Panc1 (cell line): ENCODE measurements at regions not wholly inside any gene's neighbourhood (a gene's known extent, or its start where the extent isn't known, plus 50 kb on each side); places are given as distances from the start of the nearest gene placed in this dataset.

Source experiments
- ATAC-seq: fragments of 200-7000 bp; cut with Tn5 transposase; 2 replicates; pipeline ENCODE4 v1.9.1; 2020; ENCODE audit warnings: mild to moderate bottlenecking, moderate library complexity
- BruUV-seq: library from RNA; stranded (reverse); fragments of 400-500 nt; replicated peaks from 2 replicates; lab custom pipeline; 2021; lab: Mats Ljungman, UMichigan
- CTCF ChIA-PET: fragments of 300-600 bp; sonication (Branson Sonifier 250); formaldehyde crosslinking; loops from one replicate; lab custom pipeline; 2022; ENCODE audit warnings: antibody characterized with exemption; lab: Charles Lee
- POLR2A ChIA-PET: fragments of 300-600 bp; sonication (Branson Sonifier 250); formaldehyde crosslinking; loops from one replicate; lab custom pipeline; 2022; ENCODE audit warnings: antibody characterized with exemption; lab: Charles Lee
- DNase-seq: peaks from one replicate; pipeline ENCODE4 v3.0.0-alpha.2; 2010; ENCODE audit warnings: low read depth, low spot score
- H3K27ac ChIP-seq: 2 replicates; pipeline ENCODE4 v1.5.1; 2011; ENCODE audit warnings: mild to moderate bottlenecking, low read length, inconsistent platforms
- H3K27me3 ChIP-seq: fragments of 200-500 bp; sonication (Bioruptor generic); 2 replicates; pipeline ENCODE4 v1.6.0; 2014; ENCODE audit warnings: low read length, inconsistent platforms; ENCODE audit not compliant: control insufficient read depth, insufficient read depth
- H3K36me3 ChIP-seq: fragments of 200-500 bp; sonication (Bioruptor generic); 2 replicates; pipeline ENCODE4 v1.5.1; 2014; ENCODE audit warnings: inconsistent platforms, mild to moderate bottlenecking, low read length, moderate library complexity; ENCODE audit not compliant: control insufficient read depth, insufficient read depth
- H3K4me1 ChIP-seq: 2 replicates; pipeline ENCODE4 v1.5.1; 2011; ENCODE audit warnings: inconsistent platforms, mild to moderate bottlenecking, low read length, moderate library complexity; ENCODE audit not compliant: control insufficient read depth, insufficient read depth
- H3K4me3 ChIP-seq, 2 experiments: 2 replicates each; pipeline ENCODE4 v1.5.1; 2011 to 2012; ENCODE audit warnings: low read depth in 2 of 2, low read length in 2 of 2, mild to moderate bottlenecking in 2 of 2, inconsistent platforms in 1 of 2, moderate library complexity in 1 of 2
- H3K9me3 ChIP-seq: fragments of 200-500 bp; sonication (Bioruptor generic); 2 replicates; pipeline ENCODE4 v1.5.1; 2014; ENCODE audit warnings: low read depth, mild to moderate bottlenecking, inconsistent platforms, low read length, moderate library complexity; ENCODE audit not compliant: control insufficient read depth, insufficient read depth
- POLR2AphosphoS5 ChIP-seq: IDR thresholded peaks from 2 replicates; pipeline ENCODE4 v1.6.1; 2012; ENCODE audit warnings: mild to moderate bottlenecking, low read depth, low read length, moderate library complexity
- SIN3A ChIP-seq: IDR thresholded peaks from 2 replicates; pipeline ENCODE4 v1.6.1; 2012; ENCODE audit warnings: low read depth, mild to moderate bottlenecking, low read length, moderate library complexity, borderline replicate concordance; ENCODE audit not compliant: insufficient read depth
- TCF7L2 ChIP-seq: IDR thresholded peaks from 2 replicates; pipeline ENCODE4 v1.6.1; 2011; ENCODE audit warnings: mild to moderate bottlenecking, low read depth, low read length, inconsistent platforms
- in situ Hi-C: cut with HindIII; loops from 2 replicates; pipeline ENCODE4 v1.10.0; 2016; ENCODE audit warnings: low sequenced_read_pairs, low pct_unique_long_range_greater_than_20kb
- intact Hi-C: fragments of 100-400 bp; cut with micrococcal nuclease; formaldehyde crosslinking; loops from one replicate; pipeline ENCODE4 v1.10.0; 2022; ENCODE audit not compliant: unreplicated experiment
- TF ChIP-seq, protein P1 (sequence below), 2 experiments: IDR thresholded peaks; 2 replicates each; pipeline ENCODE4 v1.6.1; 2011 to 2012; ENCODE audit warnings: low read depth in 2 of 2, control low read depth in 1 of 2, low read length in 1 of 2, mild to moderate bottlenecking in 1 of 2, moderate library complexity in 1 of 2; ENCODE audit not compliant: insufficient read depth in 1 of 2
- TF ChIP-seq, protein P2 (sequence below): fragments of 450-650 bp; IDR thresholded peaks from 2 replicates; pipeline ENCODE4 v1.5.1; 2017; ENCODE audit warnings: mild to moderate bottlenecking

DNA sequence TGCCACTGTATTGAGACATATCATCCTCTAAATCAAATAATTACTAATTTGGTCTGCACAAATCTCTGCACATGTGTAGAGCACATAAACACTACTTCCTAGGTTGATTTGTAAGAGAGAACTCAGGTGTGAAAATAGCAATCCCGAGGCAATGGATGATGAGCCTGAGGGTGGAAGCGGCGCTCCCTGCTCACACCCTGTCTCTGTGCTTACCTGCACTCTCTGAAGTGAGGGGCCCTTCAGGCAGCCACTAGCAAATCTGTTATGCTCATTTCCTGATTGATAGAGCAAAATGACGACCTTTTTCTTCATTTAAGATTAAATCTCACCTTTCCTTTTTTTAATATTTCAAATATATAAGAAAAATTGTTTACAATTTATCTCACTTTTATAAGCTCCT lies 1995.7 kb upstream of the AGA start:
- CTCF ChIA-PET, result no interaction called here
- Histone ChIP-seq H3K4me1 (no peaks in the 10 kb centered on the region), H3K9me3 (no peaks in the 10 kb centered on the region), H3K27ac (no peak overlapping the region), H3K27me3 (no peaks in the 10 kb centered on the region), H3K4me3 (no peak overlapping the region), H3K36me3 (no peaks in the 10 kb centered on the region)
- no peak for TF ChIP-seq POLR2AphosphoS5
- TF ChIP-seq, protein P1, sequence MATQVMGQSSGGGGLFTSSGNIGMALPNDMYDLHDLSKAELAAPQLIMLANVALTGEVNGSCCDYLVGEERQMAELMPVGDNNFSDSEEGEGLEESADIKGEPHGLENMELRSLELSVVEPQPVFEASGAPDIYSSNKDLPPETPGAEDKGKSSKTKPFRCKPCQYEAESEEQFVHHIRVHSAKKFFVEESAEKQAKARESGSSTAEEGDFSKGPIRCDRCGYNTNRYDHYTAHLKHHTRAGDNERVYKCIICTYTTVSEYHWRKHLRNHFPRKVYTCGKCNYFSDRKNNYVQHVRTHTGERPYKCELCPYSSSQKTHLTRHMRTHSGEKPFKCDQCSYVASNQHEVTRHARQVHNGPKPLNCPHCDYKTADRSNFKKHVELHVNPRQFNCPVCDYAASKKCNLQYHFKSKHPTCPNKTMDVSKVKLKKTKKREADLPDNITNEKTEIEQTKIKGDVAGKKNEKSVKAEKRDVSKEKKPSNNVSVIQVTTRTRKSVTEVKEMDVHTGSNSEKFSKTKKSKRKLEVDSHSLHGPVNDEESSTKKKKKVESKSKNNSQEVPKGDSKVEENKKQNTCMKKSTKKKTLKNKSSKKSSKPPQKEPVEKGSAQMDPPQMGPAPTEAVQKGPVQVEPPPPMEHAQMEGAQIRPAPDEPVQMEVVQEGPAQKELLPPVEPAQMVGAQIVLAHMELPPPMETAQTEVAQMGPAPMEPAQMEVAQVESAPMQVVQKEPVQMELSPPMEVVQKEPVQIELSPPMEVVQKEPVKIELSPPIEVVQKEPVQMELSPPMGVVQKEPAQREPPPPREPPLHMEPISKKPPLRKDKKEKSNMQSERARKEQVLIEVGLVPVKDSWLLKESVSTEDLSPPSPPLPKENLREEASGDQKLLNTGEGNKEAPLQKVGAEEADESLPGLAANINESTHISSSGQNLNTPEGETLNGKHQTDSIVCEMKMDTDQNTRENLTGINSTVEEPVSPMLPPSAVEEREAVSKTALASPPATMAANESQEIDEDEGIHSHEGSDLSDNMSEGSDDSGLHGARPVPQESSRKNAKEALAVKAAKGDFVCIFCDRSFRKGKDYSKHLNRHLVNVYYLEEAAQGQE (IDR thresholded peaks at IDR 0.05; ENCODE audit: insufficient read depth in 1 of 2, low read depth in 2 of 2, low read length in 1 of 2), result no peak
- TF ChIP-seq, protein P2, sequence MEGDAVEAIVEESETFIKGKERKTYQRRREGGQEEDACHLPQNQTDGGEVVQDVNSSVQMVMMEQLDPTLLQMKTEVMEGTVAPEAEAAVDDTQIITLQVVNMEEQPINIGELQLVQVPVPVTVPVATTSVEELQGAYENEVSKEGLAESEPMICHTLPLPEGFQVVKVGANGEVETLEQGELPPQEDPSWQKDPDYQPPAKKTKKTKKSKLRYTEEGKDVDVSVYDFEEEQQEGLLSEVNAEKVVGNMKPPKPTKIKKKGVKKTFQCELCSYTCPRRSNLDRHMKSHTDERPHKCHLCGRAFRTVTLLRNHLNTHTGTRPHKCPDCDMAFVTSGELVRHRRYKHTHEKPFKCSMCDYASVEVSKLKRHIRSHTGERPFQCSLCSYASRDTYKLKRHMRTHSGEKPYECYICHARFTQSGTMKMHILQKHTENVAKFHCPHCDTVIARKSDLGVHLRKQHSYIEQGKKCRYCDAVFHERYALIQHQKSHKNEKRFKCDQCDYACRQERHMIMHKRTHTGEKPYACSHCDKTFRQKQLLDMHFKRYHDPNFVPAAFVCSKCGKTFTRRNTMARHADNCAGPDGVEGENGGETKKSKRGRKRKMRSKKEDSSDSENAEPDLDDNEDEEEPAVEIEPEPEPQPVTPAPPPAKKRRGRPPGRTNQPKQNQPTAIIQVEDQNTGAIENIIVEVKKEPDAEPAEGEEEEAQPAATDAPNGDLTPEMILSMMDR, result no peak
- ATAC-seq, result no peak
- no peak for DNase-seq
- no TSS peak for BruUV-seq
- intact Hi-C loops (no loop called here), in situ Hi-C loops (no loop called here)
- POLR2A ChIA-PET, result no interaction called here

DNA sequence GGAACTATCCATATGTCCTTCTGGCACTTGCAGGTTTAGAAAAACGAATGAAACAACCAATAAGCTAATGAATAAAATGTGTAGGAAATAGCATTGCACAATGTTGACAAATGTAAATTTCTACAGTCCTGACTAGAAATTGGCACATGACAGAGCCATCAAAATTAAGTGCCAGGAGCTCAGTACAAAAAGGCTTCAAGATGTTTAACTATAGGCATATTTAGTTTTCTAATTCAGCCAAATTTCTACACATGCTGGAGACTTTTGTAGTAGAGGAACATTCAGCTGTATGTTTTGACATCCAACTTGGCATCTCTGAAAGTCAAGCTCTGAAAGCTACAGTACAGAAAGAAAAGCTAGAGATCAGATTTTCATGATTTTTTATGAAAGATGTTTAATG lies 1999.4 kb upstream of the AGA start:
- no peak overlapping the region for H3K4me3 ChIP-seq
- POLR2A ChIA-PET, result no interaction called here
- BruUV-seq, result no TSS peak
- no peak for ATAC-seq
- H3K27me3 ChIP-seq, result no peaks in the 10 kb centered on the region
- CTCF ChIA-PET, result no interaction called here
- in situ Hi-C loops (no loop called here), intact Hi-C loops (no loop called here)
- no peaks in the 10 kb centered on the region for H3K36me3 ChIP-seq
- no peaks in the 10 kb centered on the region for H3K4me1 ChIP-seq
- no peak overlapping the region for H3K27ac ChIP-seq
- TF ChIP-seq TCF7L2 (no peak), POLR2AphosphoS5 (no peak), SIN3A (no peak)
- TF ChIP-seq, protein P2, result no peak
- TF ChIP-seq, protein P1 (IDR thresholded peaks at IDR 0.05; ENCODE audit: insufficient read depth in 1 of 2, low read depth in 2 of 2, low read length in 1 of 2), result no peak
- DNase-seq, result no peak
- H3K9me3 ChIP-seq, result no peaks in the 10 kb centered on the region
